GM21717 (cell line): ENCODE measurements at regions not wholly inside any gene's neighbourhood (a gene's known extent, or its start where the extent isn't known, plus 50 kb on each side); places are given as distances from the start of the nearest gene placed in this dataset.
"Not testable (repeated sequence)": the region's sequence is repeated elsewhere in the genome, so short reads cannot be mapped to it uniquely, and the experiment has no call there.

Source experiments
- ATAC-seq: cut with Tn5 transposase; IDR thresholded peaks from one replicate; pipeline ENCODE4 v1.9.1; 2021; ENCODE audit warnings: mild to moderate bottlenecking, moderate library complexity; ENCODE audit not compliant: unreplicated experiment

DNA sequence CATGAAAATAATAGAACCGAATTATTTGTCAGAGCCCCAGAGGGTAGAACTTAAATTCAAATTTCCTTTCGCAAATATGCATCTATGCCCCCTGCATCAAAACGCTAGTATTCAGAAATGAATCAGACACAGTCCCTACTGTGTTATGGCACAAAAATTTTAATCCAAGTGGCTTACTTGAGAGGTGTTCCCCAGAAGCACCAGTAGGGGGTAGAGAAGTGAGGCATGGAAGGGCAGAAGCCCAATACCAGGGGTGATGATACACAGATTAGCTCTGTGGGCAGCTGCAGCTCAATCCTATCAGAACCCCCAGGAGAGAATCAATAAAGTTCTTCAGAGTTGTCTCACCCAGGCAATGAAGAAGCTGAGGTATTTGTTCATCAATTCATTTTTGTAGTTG, 342.2 kb downstream of the OMA1 start:
- no peak for ATAC-seq

DNA sequence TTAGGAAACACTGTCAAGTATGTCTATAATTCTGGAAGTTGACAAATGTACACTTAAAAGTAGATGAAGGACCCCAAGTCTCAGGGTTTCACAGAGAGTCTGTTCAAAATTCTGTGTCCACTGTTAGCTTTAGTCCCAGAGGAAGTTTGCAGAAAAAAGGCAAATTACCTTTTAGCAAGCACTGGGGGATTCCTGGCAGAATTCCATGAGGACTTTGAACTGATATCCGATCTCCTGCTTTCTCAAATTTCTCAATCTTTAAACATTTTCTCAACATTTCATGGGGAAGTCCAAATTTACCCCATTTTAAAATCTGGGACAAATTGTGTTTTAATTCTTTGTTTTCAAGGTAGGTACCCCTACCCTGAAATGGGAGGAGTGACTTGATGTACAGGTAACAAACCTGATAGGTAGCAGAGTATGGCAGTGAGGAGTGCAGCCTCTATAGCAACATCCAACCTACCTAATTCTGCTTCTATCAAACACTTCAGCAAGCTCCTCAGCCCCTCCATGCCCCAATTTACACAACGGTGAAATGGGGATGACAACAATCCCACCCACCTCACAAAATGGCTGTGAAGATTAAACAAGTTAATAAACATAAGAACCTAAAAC, 344.9 kb downstream of the OMA1 start:
- ATAC-seq, result no peak

DNA sequence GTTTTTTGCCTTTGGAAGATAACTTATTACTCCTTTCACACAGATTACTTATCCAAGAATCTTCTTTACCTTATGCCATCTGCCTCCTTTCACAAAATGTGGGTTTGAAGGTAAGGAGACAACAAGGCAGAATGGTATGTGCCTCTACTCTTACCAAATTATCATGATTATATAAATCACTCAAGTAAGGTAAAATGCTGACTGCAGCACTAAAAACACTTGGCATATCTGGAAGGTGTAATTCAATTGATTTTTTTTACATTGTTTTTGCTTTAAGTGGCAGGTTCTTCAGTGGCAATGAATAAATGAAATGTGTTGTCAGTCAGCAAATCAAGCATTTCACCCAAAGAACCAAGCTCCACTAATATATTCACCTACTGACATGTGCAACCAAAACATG, 346.1 kb downstream of the OMA1 start:
- no peak for ATAC-seq

DNA sequence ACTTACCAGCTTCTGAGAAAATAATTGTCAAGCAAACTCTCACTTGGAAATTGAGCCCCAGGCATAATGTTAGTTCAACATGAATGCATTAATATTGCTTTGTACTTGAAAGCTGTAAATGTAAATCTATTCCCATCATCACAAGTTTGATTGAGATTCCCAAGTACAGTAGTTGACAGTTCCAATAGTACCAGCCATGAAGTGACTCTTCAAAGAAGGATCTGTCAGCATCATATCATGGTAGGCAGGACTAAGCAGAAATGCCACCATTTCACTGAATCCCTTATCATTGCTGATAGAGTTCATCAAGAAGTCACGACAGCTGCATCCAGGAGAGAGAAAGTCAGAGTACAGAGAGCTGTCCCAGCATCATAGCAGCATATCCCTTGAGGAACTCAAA, 348.7 kb downstream of the OMA1 start:
- no peak for ATAC-seq

DNA sequence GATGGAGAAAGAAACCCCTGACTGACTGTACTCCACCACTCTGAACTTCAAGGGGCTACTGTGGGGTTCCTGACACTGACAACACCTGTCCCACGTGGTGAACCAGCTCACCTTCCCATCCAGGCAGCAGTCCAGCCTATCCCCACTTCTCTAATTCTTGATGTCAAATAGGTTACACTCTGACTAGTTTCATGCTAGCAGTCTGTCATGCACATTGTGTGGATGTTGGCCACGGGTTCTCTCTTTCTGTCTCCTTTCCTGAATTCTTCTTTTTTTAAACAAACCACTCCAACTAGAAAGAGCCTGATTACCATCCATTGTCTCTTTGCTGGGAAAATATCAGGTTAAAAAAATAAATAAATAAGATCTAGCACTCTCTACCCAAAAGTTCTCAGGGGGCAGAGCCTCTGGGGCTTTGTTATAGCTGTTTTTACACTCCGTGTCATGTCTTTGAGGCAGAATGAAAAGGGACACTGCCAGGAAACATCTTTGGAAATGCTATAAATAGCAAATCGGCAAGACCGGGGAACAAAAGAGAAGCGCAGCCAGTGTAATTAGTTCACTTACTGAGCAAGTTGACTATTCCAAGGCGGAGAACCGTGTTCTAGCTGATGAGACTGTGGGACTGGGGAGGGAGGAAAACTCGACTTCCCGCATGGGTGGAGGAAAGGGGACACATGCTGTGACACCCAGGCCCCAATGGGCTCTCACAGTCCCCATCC, 356.1 kb downstream of the OMA1 start:
- no peak for ATAC-seq

DNA sequence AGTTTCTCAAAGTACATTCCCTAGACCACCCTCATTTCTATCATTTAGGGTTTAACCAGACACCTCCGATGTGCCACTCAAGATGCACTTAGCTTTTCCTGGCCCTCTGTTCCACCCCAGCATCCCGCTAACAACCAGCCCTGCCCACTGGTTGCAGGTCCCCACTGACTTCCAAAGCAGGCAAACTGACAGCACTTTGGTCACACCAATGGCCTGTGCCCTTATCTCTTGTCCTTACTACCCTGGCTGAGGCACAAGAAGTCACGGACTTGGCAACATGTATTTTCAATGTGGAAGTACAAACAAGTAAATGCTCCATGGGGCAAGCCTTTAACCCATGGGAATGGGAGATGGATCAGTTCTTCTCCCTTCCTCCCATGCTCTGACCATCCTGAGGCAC, 357.1 kb downstream of the OMA1 start:
- ATAC-seq, result no peak

DNA sequence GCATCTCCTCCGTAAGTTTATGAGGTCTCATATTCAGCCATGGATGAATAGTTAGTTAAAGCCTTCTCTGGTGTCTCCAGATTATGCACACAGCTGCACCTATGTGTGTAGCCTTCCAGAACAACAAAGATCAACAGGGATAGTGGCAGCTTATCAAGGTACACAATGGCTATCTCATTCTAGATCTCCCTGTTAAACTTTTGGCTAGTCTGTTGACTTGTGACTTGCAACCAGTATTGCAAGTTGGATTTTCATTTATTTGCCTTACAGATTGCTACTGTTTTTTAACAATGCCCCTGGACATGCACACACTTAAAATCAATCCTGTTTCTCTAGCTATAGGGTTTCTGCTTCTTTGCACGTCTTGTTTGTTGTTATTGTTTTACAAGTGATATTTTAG, 363.2 kb downstream of the OMA1 start:
- no peak for ATAC-seq

DNA sequence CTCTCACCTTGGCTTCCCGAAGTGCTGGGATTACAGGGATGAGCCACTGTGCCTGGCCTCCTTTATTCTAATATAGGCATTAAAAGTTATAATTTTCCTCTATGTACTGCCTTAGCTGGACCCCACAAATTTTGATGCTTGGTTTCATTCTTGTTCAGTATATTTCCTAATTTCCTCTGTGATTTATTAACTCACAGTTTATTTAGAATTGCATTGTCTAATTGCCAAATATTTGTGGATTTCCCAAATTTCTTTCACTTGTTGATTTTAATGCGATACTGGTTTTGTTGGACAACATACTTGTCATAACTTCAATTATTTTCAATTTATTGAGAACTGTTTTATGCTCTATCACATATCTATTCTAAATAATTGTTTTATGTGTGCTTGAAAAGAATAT, 366.0 kb downstream of the OMA1 start:
- no peak for ATAC-seq

DNA sequence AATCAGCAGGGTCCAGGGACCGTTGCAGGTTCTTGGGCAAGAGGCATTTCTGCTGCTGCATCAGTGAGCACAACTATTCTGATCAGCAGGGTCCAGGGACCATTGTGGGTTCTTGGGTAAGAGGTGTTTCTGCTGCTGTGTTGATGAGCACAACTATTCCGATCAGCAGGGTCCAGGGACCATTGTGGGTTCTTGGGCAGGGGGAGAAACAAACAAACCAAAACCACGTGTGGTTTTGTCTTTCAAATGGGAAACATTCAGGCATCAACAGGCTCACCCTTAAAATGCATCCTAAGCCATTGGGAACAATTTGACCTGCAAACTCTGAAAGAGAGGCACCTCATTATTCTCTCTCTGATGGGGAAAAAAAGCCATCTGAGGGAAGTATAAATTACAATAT, 377.4 kb downstream of the OMA1 start:
- ATAC-seq, result not testable (repeated sequence)

DNA sequence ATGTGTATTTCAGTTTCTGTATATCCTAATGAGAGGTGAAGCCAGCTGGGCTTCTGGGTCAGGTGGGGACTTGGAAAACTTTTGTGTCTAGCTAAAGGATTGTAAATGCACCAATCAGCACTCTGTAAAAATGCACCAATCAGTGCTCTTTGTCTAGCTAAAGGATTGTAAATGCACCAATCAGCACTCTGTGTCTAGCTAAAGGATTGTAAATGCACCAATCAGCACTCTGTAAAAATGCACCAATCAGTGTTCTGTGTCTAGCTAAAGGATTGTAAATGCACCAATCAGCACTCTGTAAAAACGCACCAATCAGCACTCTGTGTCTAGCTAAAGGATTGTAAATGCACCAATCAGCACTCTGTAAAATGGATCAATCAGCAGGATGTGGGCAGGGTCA, 379.4 kb downstream of the OMA1 start:
- not testable (repeated sequence) for ATAC-seq

DNA sequence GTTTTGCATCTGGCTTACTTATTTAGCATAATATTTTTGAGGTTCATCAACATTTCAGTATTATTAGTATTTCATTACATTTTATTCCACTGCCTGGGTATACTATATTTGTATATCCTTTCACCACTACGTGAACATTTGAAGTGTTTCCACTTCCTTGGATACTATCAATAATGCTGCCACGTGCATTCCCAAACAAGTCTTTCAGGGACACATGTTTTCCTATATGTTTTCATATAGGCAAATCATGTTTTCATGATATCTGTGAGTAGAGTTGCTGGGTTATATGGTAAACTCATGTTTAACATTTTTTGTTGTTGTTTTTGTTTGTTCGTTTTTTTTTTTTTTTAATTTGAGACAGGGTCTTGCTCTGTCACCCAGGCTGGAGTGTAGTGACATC, 380.1 kb downstream of the OMA1 start:
- no peak for ATAC-seq

DNA sequence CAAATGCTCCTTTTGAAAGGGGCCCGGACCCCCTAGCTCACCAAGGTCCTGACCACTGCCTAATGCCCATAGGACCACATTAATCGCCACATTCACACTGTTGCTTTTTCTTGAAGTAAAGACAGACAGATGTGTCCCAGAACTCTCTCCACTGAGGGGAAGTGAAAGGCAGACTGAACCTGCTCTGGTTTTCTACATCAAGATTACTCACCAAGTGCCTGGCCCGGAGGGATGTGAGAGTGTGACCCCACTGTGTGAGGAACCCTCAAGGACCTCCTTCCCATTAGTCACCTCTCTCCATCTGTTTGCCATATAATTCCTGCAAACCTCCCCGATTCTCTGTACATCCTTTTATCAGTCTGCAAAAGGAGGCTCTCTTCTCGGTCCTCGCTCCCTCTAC, 381.5 kb downstream of the OMA1 start:
- ATAC-seq, result no peak

DNA sequence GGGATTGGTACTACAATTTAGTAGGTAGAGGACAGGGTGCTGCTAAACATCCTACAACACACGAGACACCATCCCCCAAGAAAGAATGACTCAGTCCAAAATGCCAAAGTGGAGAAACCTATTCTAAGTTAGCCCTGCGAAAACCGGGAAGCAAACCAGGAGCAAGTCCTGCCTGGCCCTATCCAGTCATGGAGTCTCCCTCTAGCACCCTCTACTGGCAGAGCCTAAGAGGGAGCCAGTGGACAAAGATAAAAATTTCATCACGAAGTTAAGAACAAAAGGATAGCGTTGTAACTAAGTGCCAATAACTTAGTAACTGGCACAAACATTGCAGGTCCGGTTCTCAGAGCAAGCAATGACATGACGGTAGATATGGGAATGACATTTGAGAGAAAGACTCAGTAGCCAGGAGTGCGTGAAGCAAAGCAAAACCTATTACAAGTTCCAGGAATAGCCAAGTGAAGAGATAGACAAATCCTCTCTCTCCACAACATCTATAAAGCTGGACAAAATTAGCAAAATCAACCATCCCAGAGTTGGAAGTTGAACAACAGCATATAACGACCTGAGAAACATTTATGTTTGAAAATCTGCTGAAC, 383.5 kb downstream of the OMA1 start:
- no peak for ATAC-seq

DNA sequence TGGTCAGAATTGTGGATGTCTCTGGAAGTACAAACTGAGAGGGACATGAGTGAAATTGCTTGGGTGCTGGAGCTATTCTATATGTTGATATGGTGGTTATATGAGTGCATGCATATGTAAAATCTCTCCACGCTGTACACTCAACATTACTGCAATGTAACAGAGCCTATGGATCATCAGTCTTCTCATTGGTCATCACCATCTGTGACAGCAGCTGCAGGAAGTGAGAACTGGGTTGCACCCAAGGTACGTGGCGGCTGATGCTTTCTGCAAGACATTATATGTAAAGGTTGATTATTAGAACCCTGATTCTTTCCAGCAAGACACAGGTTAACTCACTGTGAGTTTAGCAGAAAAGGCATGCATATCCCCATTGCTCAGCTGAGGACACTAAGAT, 387.1 kb downstream of the OMA1 start:
- no peak for ATAC-seq

DNA sequence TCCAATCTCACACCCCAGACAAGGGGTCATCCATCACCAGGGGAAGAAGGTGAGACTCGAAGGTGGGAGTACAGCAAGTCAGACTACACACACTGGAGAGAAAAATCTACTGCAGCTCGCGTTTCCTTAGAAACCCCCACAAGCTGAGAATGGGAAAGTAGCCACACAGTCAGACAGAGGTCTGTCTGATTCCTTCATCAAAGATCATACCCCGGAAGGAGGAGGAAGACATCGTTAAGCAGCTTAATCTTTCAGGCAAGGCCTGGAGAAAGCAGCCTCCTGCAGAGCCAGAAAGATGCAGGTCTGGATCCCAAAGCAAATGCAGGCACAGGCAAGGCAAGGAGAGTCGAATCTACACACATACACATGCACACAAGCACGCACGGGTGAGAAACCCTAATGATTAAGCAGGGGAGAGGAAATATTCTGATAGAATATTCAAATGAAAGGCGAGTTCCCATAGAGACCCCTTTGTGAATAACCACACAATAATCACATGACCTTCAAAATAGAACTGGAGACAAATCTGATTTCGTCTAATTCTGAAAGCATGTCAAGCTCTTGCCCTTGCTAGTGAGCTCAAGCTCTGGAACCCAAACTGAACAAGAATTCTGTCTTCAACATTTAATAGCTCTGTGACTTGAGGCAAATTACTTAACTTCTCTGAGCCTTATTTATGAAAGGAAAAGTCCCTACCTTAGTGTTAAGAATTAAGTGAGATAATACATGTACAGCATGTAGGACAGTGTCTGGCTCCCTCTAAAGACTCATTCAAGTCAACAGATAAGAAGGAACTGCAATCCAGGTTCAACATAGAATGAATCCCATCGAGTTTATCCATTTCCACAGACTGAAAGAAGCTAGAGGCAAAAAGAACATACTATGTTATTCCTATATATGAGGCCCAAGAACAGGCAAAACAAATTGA, 387.8 kb downstream of the OMA1 start:
- ATAC-seq, result no peak

DNA sequence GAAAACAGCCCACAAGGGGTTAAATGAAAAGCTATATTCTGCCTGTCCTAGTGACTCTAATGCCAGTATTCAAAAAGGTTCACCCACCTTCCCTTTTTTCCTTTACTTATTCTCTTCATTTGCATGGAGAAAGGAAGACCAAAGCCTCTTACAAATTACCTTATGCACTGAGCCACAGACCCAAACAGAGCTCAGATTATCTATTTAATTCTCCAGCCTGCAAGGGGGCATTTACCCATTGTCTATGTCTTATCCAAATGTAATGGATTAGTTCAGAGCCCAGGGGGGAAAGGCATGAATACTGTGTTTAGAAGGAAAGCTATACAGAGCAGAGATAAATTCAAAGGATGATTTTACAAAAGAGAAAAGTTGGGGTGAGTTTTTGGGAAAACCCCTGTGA, 388.5 kb downstream of the OMA1 start:
- no peak for ATAC-seq

DNA sequence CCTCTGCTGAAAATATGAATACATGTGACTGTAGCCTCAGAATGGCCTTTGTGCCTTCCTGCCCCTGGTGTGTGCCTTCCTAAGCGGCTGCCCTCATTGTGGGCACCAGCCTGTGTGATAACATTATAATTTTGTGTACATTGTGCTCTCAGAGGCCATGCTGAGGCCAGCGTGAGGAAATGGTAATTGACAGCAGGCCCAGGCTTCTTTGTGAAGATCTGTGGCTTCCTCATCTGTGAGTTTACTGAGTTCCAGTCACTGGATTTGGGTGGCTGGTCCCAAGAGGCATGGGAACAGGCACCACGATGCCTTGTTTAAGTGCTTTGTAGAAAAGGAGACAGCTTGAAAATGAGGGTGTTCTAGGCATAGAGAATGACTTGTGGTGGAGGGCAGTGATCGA, 389.3 kb downstream of the OMA1 start:
- ATAC-seq, result no peak

DNA sequence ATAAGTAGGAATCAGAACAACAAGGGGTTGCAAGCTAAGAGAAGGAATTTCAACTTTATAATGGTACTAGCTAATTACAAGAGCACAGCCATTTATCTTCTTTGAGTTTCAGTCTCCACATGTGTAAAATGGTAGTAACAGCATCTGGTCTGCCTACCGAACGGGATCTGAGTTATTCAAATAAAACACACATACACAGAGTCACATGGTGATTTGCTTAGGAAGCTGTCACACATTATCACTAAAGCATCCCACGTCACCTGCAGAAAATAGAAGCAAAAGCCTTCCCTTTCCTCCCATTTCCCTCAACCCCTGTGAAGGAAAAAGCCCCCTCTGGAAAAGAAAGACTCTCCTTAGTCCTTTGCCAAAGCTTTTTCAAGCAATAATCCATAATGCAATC, 389.7 kb downstream of the OMA1 start:
- no peak for ATAC-seq

DNA sequence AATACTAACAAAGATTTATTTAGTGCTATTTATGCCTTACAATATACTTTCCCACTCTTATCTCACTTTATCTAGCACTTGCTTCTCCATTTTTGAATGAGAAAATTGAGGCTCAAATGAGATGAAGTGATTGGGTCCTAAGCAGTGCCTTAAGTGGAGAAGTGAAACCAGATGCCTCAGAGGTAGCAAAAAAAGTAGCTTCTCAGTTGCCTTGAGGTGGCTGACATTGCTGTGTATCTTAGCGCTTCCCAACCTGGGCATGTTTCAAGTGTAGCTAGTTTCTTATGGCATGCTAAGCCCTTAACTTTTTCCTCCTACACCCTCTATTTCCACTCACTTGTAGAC, 390.4 kb downstream of the OMA1 start:
- ATAC-seq, result no peak

DNA sequence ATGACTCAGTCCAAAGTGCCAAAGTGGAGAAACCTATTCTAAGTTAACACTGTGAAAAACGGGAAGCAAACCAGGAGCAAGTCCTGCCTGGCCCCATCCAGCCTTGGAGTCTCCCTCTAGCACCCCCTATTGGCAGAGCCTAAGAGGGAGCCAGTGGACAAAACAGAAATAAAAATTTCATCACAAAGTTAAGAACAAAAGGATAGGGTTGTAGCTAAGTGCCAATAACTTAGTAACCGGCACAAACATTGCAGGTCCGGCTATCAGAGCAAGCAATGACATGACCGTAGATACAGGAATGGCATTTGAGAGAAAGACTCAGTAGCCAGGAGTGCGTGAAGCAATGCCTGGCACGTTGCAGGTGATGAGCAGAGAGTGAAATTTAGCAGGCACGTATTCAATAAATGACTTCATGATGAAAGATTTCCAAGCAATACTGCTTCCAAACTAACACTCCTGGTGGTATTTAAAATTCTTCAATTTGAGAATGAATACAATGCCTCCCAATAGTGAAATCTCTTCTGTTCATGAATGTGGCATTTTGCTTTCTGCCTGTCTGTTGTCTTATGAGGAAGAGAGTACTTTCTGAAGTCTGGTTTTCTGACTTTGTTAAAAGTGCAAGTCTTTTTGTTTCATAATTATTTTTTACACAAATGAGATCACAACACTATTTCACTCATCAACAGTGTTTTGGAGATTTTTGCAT, 391.0 kb downstream of the OMA1 start:
- ATAC-seq, result no peak

DNA sequence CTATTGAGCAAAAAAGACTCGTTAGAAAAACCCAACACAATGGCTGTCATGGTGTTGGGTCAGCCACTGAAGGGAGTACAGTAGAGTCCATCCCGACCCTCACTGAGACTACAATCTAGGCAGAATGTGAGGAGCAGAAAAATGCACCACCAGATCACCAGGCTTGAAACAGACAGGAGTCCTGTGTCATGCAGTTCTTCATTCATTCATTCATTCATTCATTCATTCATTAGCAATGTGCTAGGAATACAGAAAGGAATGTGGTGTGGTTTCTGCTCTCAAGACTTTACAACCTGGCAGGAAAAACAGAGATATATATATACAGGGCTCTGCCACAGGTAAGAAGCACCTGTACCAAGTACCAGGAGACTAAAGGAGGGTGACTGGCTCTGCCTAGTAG, 392.3 kb downstream of the OMA1 start:
- no peak for ATAC-seq
